G401 (cell line): ENCODE measurements at regions not wholly inside any gene's neighbourhood (a gene's known extent, or its start where the extent isn't known, plus 50 kb on each side); places are given as distances from the start of the nearest gene placed in this dataset.
"Not testable (repeated sequence)": the region's sequence is repeated elsewhere in the genome, so short reads cannot be mapped to it uniquely, and the experiment has no call there.

ENCODE experiments used
- DNase-seq: peaks from one replicate; pipeline ENCODE4 v3.0.0-alpha.2; 2015; ENCODE audit warnings: low spot score
- in situ Hi-C: cut with HindIII; loops from 2 replicates; pipeline ENCODE4 v1.10.0; 2016; ENCODE audit warnings: low sequenced_read_pairs, mixed read lengths

GRCh38 chr12:38469715-38470114 is 153.1 kb downstream of the ALG10B start:
- in situ Hi-C loops = no loop called here

GRCh38 chr12:38477340-38478090 is 160.9 kb downstream of the ALG10B start:
- DNase-seq = no peak
- in situ Hi-C loops = no loop called here

More at GRCh38 chr12:38469715-38470114, 153.1 kb downstream of the ALG10B start:
- no peak for DNase-seq

- DNase-seq = no peak
- in situ Hi-C loops = no loop called here
Observed at GRCh38 chr12:38480594-38480993, 164.0 kb downstream of the ALG10B start.

- DNase-seq = no peak
Observed at GRCh38 chr12:38484821-38485449, 168.4 kb downstream of the ALG10B start.

GRCh38 chr12:38488866-38489265 is 172.3 kb downstream of the ALG10B start:
- in situ Hi-C loops = no loop called here
- no peak for DNase-seq

More at GRCh38 chr12:38484821-38485449, 168.4 kb downstream of the ALG10B start:
- in situ Hi-C loops = no loop called here

GRCh38 chr12:38490073-38490472 is 173.5 kb downstream of the ALG10B start:
- in situ Hi-C loops = no loop called here

GRCh38 chr12:38490941-38491340 is 174.4 kb downstream of the ALG10B start:
- in situ Hi-C loops = no loop called here
- no peak for DNase-seq

More at GRCh38 chr12:38490073-38490472, 173.5 kb downstream of the ALG10B start:
- no peak for DNase-seq

- no peak for DNase-seq
- in situ Hi-C loops = no loop called here
Observed at GRCh38 chr12:38501481-38501880, 184.9 kb downstream of the ALG10B start.

- no peak for DNase-seq
- in situ Hi-C loops = no loop called here
Observed at GRCh38 chr12:38501991-38502390, 185.4 kb downstream of the ALG10B start.

GRCh38 chr12:38502415-38502814 is 185.8 kb downstream of the ALG10B start:
- in situ Hi-C loops = no loop called here

GRCh38 chr12:38507839-38508238 is 191.3 kb downstream of the ALG10B start:
- in situ Hi-C loops = no loop called here
- DNase-seq = no peak

More at GRCh38 chr12:38502415-38502814, 185.8 kb downstream of the ALG10B start:
- no peak for DNase-seq

GRCh38 chr12:38508246-38508645 is 191.7 kb downstream of the ALG10B start:
- DNase-seq = no peak

GRCh38 chr12:38515912-38516311 is 199.3 kb downstream of the ALG10B start:
- peak; percentile 5 for DNase-seq
- in situ Hi-C loops = no loop called here

More at GRCh38 chr12:38508246-38508645, 191.7 kb downstream of the ALG10B start:
- in situ Hi-C loops = no loop called here

GRCh38 chr12:38516418-38516817 is 199.8 kb downstream of the ALG10B start:
- DNase-seq = no peak
- in situ Hi-C loops = no loop called here

- no peak for DNase-seq
- in situ Hi-C loops = no loop called here
Observed at GRCh38 chr12:38523920-38524319, 207.3 kb downstream of the ALG10B start.

- in situ Hi-C loops = no loop called here
- no peak for DNase-seq
Observed at GRCh38 chr12:38527631-38528030, 211.1 kb downstream of the ALG10B start.

- no peak for DNase-seq
- in situ Hi-C loops = no loop called here
Observed at GRCh38 chr12:38528527-38528926, 212.0 kb downstream of the ALG10B start.

GRCh38 chr12:38529281-38529680 is 212.7 kb downstream of the ALG10B start:
- DNase-seq, in situ Hi-C loops: not testable (repeated sequence)

- in situ Hi-C loops = no loop called here
- no peak for DNase-seq
Observed at GRCh38 chr12:38538319-38538718, 221.7 kb downstream of the ALG10B start.

- in situ Hi-C loops = no loop called here
- no peak for DNase-seq
Observed at GRCh38 chr12:38540156-38540555, 223.6 kb downstream of the ALG10B start.

- in situ Hi-C loops = no loop called here
Observed at GRCh38 chr12:38541849-38542248, 225.3 kb downstream of the ALG10B start.

More at GRCh38 chr12:38541849-38542248, 225.3 kb downstream of the ALG10B start:
- no peak for DNase-seq
